Breast epithelium (tissue), 4 donors: ENCODE measurements at regions not wholly inside any gene's neighbourhood (a gene's known extent, or its start where the extent isn't known, plus 50 kb on each side); places are given as distances from the start of the nearest gene placed in this dataset.

Source experiments
- DNase-seq, 2 donors: peaks; one replicate each; pipeline ENCODE4 v3.0.0-alpha.2; 2019; ENCODE audit warnings: low spot score in 2 of 2
- H3K27ac ChIP-seq, 2 donors: fragments of 200-600 bp; sonication (generic) in 1 of 2; one replicate each; pipeline ENCODE4 v1.5.1; 2016 to 2019; ENCODE audit warnings: mild to moderate bottlenecking in 1 of 2
- H3K27me3 ChIP-seq, 2 donors: fragments of 200-600 bp; sonication (generic) in 1 of 2; one replicate each; pipeline versions ENCODE4 v1.5.1 to v1.6.0; 2017 to 2019; ENCODE audit warnings: control low read depth in 1 of 2, mild to moderate bottlenecking in 1 of 2
- H3K36me3 ChIP-seq: fragments of 200-600 bp; one replicate; pipeline ENCODE4 v1.5.1; 2019
- H3K4me1 ChIP-seq, 2 donors: fragments of 200-600 bp; sonication (generic); one replicate each; pipeline ENCODE4 v1.5.1; 2016 to 2019; ENCODE audit warnings: control low read depth in 1 of 2
- H3K4me3 ChIP-seq, 3 donors: fragments of 200-600 bp; sonication (generic); 1 replicate in 2 of 3; 2 replicates in 1 of 3; pipeline ENCODE4 v1.5.1; 2016 to 2019; ENCODE audit warnings: mild to moderate bottlenecking in 3 of 3, moderate library complexity in 2 of 3
- H3K9me3 ChIP-seq, 2 donors: fragments of 200-600 bp; sonication (generic) in 1 of 2; one replicate each; pipeline ENCODE4 v1.5.1; 2016 to 2019; ENCODE audit warnings: control low read depth in 1 of 2
- POLR2A ChIP-seq: fragments of 450-650 bp; IDR thresholded peaks from one replicate; pipeline ENCODE4 v1.6.1; 2016; ENCODE audit warnings: antibody characterized with exemption, mild to moderate bottlenecking, moderate library complexity
- POLR2AphosphoS5 ChIP-seq, 3 donors: sonication (generic); formaldehyde crosslinking; IDR thresholded peaks; one replicate each; pipeline ENCODE4 v1.6.1; 2017; ENCODE audit warnings: antibody characterized with exemption in 3 of 3
- intact Hi-C: fragments of 100-400 bp; cut with DNase I; formaldehyde crosslinking; loops from one replicate; pipeline ENCODE4 v1.15.1; 2023; ENCODE audit warnings: low total_unique reads
- TF ChIP-seq, protein P1 (sequence below), 3 donors: fragments of 450-650 bp; IDR thresholded peaks; one replicate each; pipeline ENCODE4 v1.5.1; 2016 to 2017; ENCODE audit warnings: antibody characterized with exemption in 3 of 3, mild to moderate bottlenecking in 3 of 3, moderate library complexity in 3 of 3

DNA sequence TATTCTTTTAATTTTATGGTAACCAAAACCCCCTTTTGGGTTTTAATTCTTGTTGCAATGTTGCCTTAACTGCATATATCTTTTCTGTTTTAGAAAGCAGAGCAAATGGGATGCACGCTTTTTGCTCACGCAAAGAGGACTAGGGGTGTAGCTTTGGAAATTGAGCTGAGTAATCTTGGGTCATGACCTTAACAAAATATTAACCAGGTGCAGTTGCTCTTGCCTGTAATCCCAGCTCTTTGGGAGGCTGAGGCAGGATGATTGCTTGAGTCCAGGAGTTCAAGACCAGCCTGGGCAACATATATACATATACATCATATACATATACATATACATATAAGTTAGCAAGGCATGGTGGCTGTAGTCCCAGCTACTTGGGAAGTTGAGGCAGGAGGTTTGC lies 172.9 kb upstream of the BMPER start:
- no peak for TF ChIP-seq POLR2A
- TF ChIP-seq, protein P1, sequence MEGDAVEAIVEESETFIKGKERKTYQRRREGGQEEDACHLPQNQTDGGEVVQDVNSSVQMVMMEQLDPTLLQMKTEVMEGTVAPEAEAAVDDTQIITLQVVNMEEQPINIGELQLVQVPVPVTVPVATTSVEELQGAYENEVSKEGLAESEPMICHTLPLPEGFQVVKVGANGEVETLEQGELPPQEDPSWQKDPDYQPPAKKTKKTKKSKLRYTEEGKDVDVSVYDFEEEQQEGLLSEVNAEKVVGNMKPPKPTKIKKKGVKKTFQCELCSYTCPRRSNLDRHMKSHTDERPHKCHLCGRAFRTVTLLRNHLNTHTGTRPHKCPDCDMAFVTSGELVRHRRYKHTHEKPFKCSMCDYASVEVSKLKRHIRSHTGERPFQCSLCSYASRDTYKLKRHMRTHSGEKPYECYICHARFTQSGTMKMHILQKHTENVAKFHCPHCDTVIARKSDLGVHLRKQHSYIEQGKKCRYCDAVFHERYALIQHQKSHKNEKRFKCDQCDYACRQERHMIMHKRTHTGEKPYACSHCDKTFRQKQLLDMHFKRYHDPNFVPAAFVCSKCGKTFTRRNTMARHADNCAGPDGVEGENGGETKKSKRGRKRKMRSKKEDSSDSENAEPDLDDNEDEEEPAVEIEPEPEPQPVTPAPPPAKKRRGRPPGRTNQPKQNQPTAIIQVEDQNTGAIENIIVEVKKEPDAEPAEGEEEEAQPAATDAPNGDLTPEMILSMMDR (IDR thresholded peaks at IDR 0.05): no peak
- TF ChIP-seq POLR2AphosphoS5 (IDR thresholded peaks at IDR 0.05): no peak
- no peak overlapping the region for H3K4me3 ChIP-seq
- no peak for DNase-seq
- no peaks in the 10 kb centered on the region for H3K36me3 ChIP-seq
- H3K27me3 ChIP-seq: no peaks in the 10 kb centered on the region
- no peak overlapping the region for H3K27ac ChIP-seq
- intact Hi-C loops: no loop called here
- H3K9me3 ChIP-seq: no peaks in the 10 kb centered on the region
- no peaks in the 10 kb centered on the region for H3K4me1 ChIP-seq

DNA sequence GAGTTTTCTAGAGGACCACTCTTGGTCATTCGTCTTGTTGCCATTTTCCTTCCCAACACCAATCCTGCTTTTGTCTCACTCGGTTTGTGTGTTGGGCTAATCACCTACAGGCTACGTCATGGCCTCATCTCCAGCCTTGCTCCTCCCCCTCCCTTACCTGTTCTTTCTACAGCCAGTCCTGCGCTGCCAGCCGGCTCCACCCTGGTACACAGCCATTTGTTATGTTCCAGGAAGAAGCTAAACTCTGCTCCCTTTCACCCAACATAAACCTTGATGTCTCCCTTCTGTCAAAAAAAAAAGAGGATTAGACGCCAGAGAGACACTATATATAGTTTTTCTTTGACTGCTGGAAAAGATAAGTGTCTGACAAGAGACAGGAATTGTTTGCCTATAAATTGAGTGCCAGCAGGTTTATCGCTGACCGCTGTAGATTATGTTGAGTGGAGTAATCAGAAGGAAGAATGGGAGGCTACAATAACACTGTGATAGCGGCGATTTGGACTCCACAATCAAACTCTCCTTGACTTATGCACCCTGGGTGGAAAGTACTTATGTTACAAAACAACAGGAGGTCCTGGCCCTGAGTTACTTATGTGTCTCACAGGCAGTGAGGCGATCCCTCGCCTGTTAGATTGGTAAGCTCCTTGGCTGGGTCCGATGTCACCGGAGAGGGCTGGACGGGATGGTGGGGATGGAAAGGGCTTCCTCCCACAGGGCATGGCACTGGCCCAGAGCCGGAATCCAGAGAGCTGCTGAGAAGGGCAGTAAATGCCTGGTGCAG lies 171.3 kb upstream of the BMPER start:
- Histone ChIP-seq H3K4me1 (no peaks in the 10 kb centered on the region), H3K4me3 (no peak overlapping the region), H3K27ac (no peak overlapping the region), H3K27me3 (no peaks in the 10 kb centered on the region), H3K36me3 (no peaks in the 10 kb centered on the region), H3K9me3 (no peaks in the 10 kb centered on the region)
- intact Hi-C loops: no loop called here
- TF ChIP-seq, protein P1 (IDR thresholded peaks at IDR 0.05): no peak
- DNase-seq: no peak

DNA sequence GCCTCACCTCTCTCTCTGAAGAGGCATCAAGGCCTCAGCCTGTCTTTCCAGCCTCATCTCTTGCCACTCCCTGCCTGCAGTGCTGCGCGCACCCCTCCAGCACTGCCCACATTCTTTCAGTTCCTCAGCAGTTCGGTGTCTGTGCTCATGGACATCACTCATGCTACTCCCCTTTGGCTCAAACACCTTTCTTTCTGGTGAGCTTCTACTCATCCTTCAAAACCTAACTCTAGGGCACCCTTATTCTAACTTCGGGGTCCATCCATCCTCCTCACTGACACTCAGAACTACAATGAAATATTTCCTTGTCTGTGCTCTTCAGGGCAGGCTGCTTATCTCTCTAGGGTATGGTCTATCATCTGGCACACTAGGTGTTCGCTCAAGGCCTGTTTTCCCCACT lies 169.9 kb upstream of the BMPER start:
- no peaks in the 10 kb centered on the region for H3K9me3 ChIP-seq
- DNase-seq: no peak
- H3K36me3 ChIP-seq: no peaks in the 10 kb centered on the region
- intact Hi-C loops: no loop called here
- no peaks in the 10 kb centered on the region for H3K27me3 ChIP-seq
- no peaks in the 10 kb centered on the region for H3K4me1 ChIP-seq
- H3K4me3 ChIP-seq: no peak overlapping the region
- TF ChIP-seq POLR2A (no peak), POLR2AphosphoS5 (IDR thresholded peaks at IDR 0.05) (no peak)
- no peak overlapping the region for H3K27ac ChIP-seq

DNA sequence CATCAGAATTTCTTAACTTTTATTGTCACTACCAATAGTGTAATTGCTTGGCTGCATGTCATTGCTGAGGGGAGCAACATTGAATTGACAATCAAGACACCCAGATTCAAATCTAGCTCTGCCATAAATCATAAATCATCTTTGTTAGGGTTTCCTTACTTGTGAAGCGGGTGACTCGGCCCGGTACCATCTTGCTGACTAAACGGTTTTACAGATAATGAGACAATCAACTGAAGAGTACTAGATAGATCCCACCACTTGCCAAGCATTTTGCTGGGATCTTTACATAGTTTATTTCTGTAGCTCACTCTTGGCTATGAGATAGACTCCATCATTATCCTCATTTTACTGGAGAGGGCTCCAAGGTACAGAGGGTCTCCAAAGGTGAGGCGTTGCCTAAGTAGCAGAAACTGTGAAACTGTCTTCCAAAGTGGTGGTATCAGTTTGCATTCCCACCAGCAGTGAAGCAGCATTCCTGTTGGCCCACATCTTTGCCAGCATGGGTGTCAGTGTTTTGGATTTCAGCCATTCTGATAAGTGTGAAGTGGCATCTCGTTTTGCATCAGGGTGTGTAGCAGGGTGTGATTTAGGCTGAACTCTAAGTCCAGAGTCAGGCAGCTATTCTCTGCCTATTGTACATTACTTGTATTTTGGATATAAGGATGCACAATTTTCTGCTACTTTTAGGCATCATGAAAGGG lies 168.7 kb upstream of the BMPER start:
- H3K4me3 ChIP-seq: no peak overlapping the region
- H3K36me3 ChIP-seq: no peaks in the 10 kb centered on the region
- TF ChIP-seq POLR2A: no peak
- no peak for TF ChIP-seq POLR2AphosphoS5 (IDR thresholded peaks at IDR 0.05)
- TF ChIP-seq, protein P1 (IDR thresholded peaks at IDR 0.05): no peak
- no peaks in the 10 kb centered on the region for H3K27me3 ChIP-seq
- no peak overlapping the region for H3K27ac ChIP-seq
- DNase-seq: no peak
- H3K9me3 ChIP-seq: no peaks in the 10 kb centered on the region
- no peaks in the 10 kb centered on the region for H3K4me1 ChIP-seq
- intact Hi-C loops: no loop called here

DNA sequence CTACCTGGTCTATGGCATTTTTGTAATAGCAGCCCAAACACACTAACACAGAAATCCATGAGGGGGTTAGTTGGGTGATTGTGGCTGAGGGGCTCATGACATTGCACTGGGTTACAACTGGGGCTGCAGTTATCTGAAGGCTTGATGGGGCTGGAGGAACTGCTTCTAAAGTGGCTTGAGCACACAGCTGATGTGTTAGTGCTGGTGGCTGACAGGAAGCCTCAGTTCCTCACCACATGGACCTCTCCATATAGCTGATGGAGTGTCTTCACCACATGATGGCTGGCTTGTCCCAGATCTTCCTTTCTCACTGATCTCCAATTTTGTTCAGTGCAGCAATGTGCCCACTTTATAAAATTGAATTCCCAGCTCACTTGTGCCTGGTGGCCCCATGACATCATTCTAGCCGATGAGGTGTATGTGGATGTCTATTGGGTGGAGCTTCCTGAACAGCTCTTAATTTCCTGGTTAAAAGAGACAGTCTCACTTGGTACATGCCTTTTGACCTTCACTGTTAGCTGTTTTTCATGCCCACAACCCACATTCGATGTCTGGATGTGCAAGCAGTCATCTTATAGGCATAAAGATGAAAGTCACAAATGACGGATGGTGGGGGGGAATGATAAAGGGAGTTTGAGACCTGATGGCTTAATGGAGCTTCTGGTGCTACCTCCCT lies 166.9 kb upstream of the BMPER start:
- Histone ChIP-seq H3K4me3 (no peak overlapping the region), H3K9me3 (no peaks in the 10 kb centered on the region), H3K27ac (no peak overlapping the region), H3K4me1 (no peaks in the 10 kb centered on the region), H3K36me3 (no peaks in the 10 kb centered on the region), H3K27me3 (no peaks in the 10 kb centered on the region)
- intact Hi-C loops: no loop called here
- no peak for TF ChIP-seq POLR2A
- TF ChIP-seq POLR2AphosphoS5 (IDR thresholded peaks at IDR 0.05): no peak
- TF ChIP-seq, protein P1 (IDR thresholded peaks at IDR 0.05): no peak
- DNase-seq: no peak
